ENCODE measurements at regions not wholly inside any gene's neighbourhood (a gene's known extent, or its start where the extent isn't known, plus 50 kb on each side); places are given as distances from the start of the nearest gene placed in this dataset.
A peak's percentile ranks its signal among the peaks of the same experiment; 100 is the strongest.

- DNase-seq (peak in 4 of 6 donors; percentile 46 to 70 (median 58)), ATAC-seq (peak; percentile 2 to 43 (median 24)), FAIRE-seq (no peak)
- peak overlapping the region in 2 of 4 donors; percentile 51 to 53 for H3K27ac ChIP-seq
- H3K9me3 ChIP-seq: no peaks in the 10 kb centered on the region
- no peaks in the 10 kb centered on the region for H3K36me3 ChIP-seq
- H3K4me3 ChIP-seq: no peak overlapping the region
- no peak for TF ChIP-seq CTCF (IDR thresholded peaks at IDR 0.05)
- H3K4me1 ChIP-seq: peaks cover 31 to 46% (median 40%) of the 10 kb centered on the region in 3 donors
- intact Hi-C loops (cut with DNase I): no loop called here
- WGBS, 2 donors: 30% methylated on average over 15 of the region's 15 CpGs
- H3K27me3 ChIP-seq: no peaks in the 10 kb centered on the region
Measured at GRCh38 chr2:43161650-43162510, 64.5 kb downstream of the ZFP36L2 start.

DNA sequence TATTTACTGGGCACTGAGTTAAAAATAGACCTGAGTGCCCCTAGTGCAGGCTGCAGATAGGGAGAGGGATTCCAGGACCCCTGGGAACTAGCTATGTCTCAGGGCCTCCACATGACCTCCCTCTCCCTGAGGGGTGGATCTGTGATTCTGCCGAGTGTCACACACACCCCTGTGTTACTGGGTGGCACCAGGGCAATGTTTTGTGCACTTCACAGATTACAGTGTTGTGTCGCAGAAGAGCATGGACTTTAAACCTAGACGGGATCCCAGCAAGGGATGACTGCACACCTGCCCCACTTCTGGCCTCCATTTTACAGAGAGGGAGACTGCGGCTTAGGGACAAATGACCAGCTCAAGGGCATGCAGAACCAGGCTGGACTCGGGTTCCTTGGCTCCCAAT, 65.6 kb downstream of the ZFP36L2 start:
- no peak for DNase-seq
- 48 to 63% methylated on average over 5 of the region's 5 CpGs for WGBS, 2 donors
- Histone ChIP-seq H3K4me3 (no peak overlapping the region), H3K27ac (peak overlapping the region in 1 of 4 donors; percentile 51), H3K4me1 (peaks cover 31 to 46% (median 40%) of the 10 kb centered on the region in 3 donors), H3K9me3 (no peaks in the 10 kb centered on the region), H3K36me3 (no peaks in the 10 kb centered on the region), H3K27me3 (no peaks in the 10 kb centered on the region)
- intact Hi-C loops (cut with DNase I): no loop called here
- ATAC-seq: no peak
- FAIRE-seq: no peak
- no peak for TF ChIP-seq CTCF (IDR thresholded peaks at IDR 0.05)

DNA sequence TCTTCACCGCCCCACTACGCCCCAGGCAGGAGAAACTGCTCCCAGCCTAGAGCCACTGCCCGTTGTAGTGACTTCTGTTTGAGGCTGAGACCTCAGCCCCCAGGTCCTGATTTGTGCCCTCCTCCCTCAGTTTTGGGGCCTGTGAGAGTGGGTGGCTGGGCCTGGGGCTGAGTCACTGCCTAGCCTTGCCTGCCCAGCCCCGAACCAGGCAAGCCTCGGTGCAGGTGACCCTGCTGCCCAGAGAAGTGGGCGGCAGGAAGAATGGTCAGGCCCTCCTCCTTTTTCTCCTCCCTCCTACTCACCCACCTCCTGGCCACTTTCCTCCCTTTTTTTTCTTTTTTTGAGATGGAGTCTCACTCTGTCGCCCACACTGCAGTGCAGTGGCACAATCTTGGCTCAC, 66.6 kb downstream of the ZFP36L2 start:
- Histone ChIP-seq H3K9me3 (no peaks in the 10 kb centered on the region), H3K36me3 (no peaks in the 10 kb centered on the region), H3K27me3 (no peaks in the 10 kb centered on the region), H3K4me1 (peaks cover 31 to 46% (median 40%) of the 10 kb centered on the region in 3 donors), H3K4me3 (no peak overlapping the region), H3K27ac (peak overlapping the region; percentile 32 to 89 (median 83))
- no peak for DNase-seq
- intact Hi-C loops (cut with DNase I): no loop called here
- WGBS, 2 donors: 78% methylated on average over 7 of the region's 7 CpGs
- TF ChIP-seq CTCF (IDR thresholded peaks at IDR 0.05): no peak
- ATAC-seq: no peak
- FAIRE-seq: no peak

DNA sequence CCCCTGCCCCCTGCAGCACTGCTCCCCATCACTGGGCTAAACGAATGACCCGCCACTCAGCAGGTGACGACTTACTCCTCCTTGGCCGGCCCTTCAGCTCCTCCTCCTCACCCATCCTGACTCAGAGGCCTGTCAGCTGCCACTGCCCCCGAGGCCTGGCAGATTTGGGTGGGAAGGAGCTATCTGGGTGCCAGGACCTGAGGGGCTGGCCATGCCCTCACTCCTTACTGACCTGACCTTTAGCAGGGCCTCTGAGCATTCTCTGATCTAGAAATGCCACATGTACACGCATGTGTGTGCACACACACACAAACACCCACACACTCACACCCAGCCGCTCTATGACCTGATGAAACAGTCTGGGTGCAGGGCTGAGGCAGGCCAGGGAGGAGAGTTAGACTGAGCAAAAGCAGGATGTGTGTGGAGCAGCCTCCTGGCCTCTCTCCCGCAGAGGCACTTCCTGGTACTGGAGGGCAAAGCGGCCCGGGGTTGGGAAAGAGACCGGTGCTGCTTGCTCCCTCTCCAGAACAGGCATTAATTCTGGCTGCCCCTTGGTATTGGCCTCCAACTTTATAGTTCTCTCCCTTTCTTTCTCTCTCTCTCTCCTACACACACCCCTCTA, 68.0 kb downstream of the ZFP36L2 start:
- no peak overlapping the region for H3K4me3 ChIP-seq
- intact Hi-C loops (cut with DNase I): no loop called here

More for the DNA sequence above, 68.0 kb downstream of the ZFP36L2 start:
- Histone ChIP-seq H3K36me3 (no peaks in the 10 kb centered on the region), H3K27ac (peak overlapping the region; percentile 32 to 89 (median 83)), H3K9me3 (no peaks in the 10 kb centered on the region), H3K4me1 (peaks cover 29 to 47% (median 39%) of the 10 kb centered on the region in 3 donors), H3K27me3 (no peaks in the 10 kb centered on the region)
- ATAC-seq (peak; percentile 44 to 72 (median 54)), DNase-seq (peak in 5 of 6 donors; percentile 68 to 81 (median 72)), FAIRE-seq (no peak)
- TF ChIP-seq CTCF (IDR thresholded peaks at IDR 0.05): no peak
- 37 to 40% methylated on average over 11 of the region's 11 CpGs for WGBS, 2 donors

All from pancreas (tissue), 10 donors.